GM21576 (cell line): ENCODE measurements at regions not wholly inside any gene's neighbourhood (a gene's known extent, or its start where the extent isn't known, plus 50 kb on each side); places are given as distances from the start of the nearest gene placed in this dataset.

Source experiments
- ATAC-seq: cut with Tn5 transposase; IDR thresholded peaks from one replicate; pipeline ENCODE4 v1.9.1; 2021; ENCODE audit warnings: mild to moderate bottlenecking, moderate library complexity; ENCODE audit not compliant: unreplicated experiment

DNA sequence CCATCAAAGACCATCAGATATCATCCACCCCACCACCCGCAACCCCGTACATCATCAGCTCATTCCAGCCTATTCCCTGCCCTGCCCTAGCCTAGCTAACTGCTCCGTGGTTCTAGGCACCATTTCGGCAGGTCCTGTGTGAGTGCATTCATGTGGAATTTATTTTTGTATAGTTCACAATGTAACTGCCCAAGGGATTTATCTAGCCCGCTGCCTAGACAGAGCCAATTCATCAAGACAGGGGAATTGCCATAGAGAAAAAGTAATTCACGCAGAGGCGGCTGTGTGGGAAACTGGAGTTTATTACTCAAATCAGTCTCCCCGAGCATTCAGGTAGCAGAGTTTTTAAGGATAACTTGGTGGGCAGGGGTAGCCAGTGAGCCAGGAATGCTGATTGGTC lies 109.2 kb upstream of the UBL3 start:
- no peak for ATAC-seq

DNA sequence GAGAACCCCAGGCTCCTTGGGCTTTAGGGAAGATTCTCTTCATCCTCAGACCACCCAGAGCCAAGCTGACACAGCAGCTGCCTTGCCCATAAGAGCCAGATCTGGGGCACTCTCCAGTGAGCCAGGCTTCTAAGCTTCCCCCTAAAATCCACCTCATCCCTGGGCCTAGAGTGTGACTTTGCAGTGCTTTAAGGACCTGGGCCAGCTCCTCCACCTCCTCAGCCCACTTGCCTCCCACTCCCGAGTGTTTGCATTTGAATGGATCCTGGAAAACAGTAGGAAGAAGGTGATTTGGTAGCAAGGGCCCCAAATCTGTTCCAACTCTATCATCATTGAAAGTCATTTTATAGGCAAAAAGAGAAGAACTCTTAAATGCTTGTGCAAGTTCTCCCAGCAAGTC lies 108.7 kb upstream of the UBL3 start:
- ATAC-seq, result no peak

DNA sequence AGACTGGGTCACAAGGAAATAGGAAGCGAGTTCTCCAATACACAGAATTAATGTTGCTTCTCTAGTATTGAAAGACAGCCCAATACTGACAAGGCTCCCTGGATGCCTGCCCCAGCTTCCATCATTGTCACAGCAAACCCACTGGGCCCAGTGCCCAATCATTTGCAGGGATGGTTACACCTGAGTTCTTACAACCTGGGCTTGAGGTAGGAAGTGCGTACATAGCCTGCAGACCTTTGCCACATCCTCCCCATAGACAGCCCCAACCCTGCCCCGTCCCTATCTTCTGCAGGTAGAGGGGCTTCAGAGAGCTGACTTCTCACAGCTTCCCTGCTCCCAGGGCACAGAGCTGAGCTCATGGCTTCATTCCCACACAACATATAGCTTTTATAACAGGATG lies 108.1 kb upstream of the UBL3 start:
- ATAC-seq, result no peak

DNA sequence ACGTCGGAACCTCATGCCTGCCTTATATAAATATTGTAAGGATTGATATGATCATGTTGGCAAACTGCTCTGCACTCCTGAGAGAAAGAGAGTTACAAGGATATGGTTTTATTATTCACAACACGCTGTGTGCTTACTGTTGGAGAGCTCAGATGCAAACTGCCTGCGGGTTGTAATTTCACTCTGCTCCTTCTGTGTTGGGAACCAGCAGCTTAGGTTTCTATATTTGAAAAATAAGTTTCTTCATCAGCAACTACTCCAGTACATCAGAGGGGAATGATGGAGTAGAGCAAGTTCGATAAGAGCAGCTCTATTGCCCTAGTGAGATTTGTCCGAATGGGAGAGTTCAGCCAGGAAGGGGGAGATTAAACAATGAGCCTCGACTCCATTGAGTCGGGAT lies 106.9 kb upstream of the UBL3 start:
- no peak for ATAC-seq

DNA sequence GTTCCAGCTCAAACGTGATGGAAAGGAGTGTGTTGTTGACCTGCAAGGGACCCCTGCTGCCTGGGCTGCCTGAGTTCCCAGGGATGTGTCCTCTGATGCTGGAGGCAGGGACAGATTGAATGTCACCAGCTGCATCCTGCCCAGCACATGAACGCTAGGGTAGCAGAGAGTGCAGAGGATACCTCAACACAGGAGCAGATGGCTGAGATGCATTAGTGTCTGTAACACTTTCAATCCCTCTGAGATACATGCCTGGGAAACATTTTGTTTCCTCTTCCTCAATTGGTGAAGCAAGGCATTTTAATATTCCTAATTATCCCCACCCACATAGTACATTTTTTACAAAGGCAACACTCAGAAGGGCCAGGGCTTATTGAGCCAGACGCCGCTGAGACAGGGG lies 106.4 kb upstream of the UBL3 start:
- no peak for ATAC-seq

DNA sequence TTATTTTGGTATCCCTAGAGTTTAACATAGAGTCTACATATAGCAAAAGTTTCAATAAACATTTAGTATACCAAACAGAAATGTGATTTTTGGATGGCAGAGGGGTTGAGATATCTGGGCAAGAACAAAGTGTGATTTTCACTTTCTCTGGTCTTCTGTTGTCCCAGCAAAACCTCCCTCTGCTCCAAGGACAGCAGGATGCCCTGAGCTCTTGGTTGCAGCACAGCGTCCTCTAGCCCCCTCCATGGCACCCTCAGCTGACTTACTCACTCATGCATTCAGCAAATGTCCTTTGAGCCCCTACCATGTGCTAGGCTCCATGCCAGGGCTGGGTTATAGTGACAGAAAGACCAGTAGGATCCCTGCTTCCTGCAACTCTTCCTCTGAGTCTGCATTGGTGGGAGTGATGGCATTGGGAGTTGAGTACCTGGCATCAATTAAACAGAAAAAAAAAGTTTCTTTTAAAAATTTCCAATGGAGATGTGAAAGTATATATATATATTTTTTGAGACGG lies 104.8 kb upstream of the UBL3 start:
- ATAC-seq, result no peak

DNA sequence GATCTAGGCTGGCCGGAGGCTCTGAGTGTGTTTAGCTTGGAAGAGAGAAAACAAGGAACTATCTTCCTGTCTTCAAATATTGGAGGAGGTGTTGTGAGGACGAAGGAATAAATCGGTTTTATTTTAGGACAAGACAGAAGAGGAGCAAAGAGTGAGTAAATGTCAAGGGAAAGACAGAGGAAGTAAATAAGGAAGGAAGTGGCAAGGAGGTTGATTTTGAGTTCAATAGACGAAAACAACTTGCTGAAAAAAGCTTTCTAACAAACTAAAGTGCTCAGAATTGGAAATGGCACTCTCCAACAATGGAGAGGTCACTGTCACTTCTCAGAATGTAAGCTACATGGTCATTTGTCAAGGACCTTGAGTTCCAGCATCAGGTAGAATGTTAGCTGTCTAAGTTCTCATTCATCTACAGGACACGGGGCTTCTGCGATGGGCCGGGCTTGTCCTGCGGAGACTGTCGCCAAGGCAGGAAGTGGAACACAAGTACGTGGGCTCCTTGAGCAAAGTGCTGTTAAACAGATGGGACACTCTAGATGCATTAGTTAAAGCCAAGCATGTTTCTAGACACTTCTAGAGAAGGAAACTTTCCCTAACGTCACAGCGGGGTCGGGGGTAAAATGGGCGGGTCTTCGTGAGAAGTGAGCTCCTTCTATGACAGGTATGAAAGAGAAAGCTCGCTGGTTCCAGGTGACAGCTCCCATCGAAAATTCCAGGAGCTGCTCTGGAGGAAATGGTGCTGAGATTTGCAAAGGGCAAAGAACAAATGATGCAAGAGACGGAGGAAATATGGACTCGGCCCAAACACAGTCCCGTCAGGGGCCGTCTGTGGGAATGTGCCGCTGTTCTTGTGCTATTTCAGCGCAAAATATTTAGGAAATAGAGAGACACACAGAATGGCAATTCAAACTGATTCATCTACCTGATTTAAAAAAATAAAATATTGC lies 103.9 kb upstream of the UBL3 start:
- ATAC-seq, result no peak

DNA sequence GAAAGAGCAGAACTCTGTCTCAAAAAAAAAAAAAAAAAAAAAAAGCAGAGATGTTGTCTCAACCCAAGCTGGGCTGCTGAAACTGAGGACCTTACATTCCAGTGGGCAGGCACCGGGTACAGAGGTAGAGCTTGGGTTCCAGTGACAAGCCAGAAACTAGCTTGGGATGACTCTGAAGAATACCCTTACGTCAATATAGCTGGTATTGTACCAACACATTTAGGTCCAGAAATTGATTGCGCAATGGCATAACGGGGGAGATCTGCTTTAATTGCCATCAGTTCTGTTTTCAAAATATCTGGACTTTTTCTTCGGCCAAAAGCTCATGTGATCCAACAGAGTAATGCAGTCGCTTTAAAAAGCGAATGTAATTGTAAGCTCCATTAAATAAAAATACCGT lies 103.1 kb upstream of the UBL3 start:
- ATAC-seq, result no peak

DNA sequence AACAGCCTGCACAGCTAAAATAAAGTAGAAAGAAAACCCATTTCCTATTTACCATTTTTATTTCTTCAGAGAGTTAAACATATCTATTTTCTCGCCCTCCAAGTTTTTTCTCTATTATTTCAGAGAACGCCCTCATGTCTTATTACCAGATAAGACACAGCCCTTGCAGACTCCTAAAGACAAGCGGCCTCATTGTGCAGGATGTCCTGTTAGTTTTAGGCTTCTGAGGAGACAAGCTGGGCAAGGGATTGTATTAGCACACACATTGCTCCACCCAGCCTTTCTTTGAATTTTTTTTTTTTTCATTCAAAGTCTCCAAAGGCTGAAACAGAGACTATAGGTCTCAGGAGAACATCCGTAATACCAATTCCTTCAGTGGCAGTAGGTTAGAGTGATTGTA lies 101.8 kb upstream of the UBL3 start:
- ATAC-seq, result no peak

DNA sequence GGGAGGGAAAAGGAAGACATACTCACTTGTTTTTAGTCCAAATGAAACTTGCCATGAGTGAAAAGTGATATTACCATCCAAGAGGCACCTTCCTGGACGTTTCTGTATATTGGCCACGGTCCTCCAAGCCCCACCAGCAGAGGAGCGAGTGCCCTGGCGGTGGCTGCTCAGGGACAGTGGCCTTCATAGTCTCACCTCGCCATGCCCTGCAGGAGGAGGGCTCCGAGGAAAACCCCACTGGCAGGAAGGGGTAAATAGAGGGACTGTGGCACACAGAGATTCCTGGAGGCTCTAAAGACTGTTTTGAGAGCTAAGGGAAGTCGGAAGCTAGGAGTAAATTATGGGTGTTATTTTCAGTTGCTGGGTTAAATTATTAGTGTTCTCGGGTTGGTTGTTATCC lies 98.4 kb upstream of the UBL3 start:
- ATAC-seq, result no peak

DNA sequence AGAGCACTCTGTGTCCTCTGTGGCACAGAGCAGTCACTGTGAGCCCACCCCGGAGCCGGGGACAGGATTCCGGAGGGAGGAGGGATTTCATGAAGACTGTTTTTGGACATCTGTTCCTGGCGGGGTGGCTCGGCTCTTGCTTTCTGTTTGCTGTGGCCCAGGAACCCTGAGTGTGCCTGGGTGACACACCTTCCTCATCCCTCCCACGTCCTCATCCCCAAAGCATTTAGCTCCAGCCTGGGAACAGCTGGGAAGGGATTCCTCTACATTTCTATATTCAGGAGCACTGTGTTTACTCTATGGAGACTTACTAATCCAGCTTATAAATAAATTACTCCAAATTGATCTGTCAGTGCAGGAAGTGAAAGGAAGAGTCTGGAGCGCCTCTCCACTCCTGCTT lies 97.8 kb upstream of the UBL3 start:
- no peak for ATAC-seq

DNA sequence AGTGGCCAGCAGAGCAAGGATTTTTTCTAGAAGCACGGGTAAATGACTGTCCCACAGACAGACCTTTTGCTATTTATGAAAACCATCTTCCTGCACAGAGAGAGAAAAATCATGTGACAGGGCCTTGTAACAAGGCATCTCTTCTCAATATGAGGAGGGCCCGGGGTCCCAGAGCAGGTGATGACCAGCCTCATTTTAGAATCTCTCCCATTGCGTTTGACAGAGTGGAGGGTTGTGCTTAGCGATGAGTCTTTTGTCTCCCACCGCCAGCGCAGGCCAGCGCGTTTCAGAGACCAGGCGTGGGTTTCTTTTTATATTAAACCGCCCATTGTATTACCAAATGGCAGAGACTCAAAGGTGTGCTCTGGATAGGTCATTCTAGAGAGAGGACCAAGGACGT lies 97.4 kb upstream of the UBL3 start:
- ATAC-seq, result no peak

DNA sequence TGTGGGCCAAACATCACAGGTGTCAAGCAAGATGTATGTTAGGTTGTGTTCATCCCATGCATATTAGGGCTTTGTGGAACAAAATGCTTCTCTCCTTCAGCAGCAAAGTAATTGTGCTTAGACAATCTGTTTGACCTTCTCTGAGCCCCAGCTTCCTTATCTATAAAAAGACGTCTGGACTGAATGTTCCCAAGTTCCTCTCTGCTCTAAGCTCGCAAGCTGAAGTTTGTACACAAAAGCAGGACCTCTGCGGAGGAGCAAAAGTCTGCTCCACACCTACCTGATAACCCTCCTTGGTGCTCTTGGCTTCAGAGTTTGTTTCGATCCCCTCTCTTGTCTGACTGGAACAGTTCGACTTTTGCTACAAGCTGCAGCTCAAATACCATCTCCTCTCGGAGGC lies 95.7 kb upstream of the UBL3 start:
- no peak for ATAC-seq

DNA sequence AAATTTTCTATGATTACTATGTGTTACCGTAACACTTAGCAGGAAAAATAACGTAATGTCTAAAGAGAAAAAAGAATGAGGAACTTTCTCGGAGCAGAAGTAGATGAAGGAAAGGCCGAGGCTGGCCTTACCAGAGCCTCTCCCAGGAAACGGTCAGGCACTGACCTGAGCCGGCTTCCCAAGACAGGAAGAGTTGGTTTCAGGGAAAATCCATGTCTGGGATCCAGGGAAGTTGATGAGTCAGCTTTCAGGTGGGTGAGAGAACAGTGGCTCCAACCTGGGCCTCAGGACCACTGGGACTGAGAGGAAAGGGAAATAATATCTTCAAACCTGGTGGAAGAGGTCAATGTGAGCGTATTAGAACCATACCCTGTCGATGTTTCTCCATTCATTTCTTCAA lies 93.3 kb upstream of the UBL3 start:
- ATAC-seq, result no peak

DNA sequence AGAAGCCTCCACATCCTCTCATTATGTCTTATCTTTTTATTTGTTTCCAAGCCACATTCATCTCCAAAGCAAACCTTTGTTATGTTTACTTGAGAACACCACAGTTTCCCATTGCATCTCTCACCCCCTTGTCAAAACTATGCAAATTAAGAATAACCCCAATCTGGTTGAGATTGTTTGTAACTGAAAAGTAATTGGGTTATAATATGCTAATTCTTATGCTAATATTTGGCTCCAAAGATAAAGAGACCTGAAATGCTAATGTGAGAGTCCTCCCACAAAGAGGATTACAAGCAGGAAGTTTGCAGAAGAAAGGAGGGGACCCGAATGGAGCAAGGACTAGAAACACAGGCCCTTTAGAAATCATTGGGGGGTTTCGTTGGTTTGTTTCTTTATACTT lies 92.9 kb upstream of the UBL3 start:
- no peak for ATAC-seq

DNA sequence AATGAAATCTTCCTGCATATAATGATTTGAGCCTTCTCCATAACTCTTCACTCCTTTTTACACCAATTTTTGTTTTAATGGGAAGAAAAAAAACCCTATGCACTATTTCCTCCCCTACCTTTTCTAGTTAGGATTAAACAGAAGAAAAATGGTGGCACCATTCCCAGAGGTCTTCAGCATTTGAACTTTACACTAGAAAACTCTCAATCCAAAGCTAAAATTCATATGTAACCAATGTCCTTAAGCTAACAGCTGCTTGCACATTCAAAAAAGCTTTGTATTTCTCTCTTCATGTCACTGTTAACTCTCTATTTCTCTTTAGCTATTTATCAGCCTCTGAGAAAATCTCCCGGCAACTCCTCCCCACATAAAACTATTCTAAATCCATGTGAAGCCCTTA lies 90.3 kb upstream of the UBL3 start:
- ATAC-seq, result no peak

DNA sequence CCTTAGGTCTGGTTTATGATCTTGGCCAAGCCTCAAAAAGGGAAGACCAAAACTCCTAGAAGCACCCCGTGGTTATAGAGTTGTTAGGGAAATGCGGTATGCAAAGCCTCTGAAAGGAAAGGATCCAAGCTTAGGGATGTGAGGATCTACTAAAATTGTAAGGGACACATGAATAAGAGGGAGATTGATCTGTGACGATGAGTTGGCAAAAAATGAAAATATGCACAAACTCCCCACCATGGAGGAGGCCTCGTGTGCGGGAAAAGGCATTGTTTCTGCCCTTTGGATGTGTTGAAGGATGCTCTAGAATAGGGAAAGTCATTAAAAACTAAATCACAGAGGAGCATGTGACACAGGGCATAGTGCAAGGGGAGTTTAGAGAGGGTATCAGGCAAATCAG lies 88.7 kb upstream of the UBL3 start:
- no peak for ATAC-seq

DNA sequence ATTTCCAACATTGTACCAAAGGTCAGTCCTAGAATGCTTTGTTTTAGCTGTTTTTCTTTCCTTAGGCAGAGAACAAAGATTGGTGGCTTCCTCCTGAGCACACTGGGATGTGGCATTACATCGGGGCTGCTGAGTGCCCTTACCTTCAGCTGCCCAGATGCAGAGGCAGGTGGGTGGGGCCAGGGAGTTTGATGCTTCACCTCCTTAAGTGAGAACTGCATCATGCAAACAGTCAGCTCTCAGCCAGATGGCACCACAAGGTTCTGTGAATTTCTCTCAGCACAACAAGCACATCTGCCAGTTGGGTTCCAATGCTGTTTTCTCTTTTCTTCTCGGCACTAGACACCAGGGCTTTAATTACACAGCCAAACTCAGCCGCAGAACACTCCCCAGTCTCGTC lies 87.4 kb upstream of the UBL3 start:
- ATAC-seq, result no peak

DNA sequence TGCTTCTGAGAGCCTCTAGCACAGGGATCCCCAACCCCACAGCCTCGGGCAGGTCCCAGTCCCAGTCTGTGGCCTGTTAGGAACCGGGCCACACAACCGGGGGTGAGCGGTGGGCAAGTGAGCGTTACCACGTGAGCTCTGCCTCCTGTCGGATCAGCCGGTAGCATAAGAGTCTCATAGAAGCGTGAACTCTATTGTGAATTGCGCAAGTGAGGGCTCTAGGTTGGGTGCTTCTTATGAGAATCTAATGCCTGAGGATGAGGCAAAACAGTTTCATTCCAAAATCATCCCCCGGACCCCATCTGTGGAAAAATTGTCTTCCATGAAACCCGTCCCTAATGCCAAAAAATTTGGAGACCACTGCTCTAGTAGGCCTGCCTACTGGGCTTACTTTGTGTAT lies 87.0 kb upstream of the UBL3 start:
- ATAC-seq, result no peak

DNA sequence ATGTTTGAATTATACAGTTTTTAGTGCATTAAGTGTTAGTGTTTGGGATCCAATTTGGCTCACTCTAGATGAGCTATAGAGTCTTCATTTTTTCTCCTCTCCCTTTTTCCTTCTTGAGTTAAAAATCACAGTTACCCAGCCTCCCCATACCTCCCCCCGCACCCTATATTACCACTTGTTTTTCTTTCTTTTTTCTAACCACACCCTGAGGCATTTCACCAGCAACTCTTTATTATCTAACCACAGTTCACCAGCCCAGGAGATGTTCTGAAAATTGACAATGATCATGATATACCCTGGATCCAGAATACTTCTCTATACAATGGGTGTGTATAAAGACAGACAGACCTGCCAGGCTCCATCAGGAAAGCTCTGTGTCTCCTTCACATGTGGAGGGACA lies 86.5 kb upstream of the UBL3 start:
- no peak for ATAC-seq

DNA sequence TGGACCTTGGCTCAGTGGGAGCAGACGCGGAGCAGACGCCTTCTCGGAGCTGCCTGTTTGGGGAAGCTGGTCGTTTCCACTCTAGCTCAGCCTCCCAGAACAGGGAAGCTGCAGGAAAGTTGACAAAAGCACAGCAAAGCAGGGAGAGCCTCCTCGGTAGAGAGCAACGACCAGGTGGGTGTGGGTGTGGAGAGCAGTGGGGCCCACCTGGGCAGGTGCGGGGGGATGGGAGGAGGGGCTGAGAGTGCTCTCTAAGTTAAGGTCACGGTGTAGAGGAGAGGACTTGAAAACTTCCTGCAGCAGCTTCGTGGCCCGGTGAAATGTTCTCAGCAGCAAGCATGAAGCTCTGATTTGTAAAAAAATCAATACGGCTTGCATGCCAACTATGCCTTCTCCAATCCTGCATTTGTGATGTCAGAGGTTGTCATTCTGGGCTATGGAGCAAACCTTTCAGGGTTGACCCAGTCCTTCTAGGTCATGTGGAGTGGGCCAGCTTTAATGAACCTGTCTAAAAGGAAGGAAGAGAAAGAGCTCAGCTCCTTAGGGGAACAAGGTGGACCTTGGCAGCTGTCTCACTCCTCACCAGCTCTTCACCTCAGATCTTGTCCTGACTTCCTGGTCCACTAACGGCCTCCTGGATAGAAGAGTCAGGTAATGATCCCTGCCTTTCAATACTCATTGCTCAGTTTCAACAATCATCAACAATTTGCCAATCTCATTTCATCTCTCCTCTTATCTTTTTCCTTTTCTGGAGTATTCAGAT lies 85.8 kb upstream of the UBL3 start:
- no peak for ATAC-seq

DNA sequence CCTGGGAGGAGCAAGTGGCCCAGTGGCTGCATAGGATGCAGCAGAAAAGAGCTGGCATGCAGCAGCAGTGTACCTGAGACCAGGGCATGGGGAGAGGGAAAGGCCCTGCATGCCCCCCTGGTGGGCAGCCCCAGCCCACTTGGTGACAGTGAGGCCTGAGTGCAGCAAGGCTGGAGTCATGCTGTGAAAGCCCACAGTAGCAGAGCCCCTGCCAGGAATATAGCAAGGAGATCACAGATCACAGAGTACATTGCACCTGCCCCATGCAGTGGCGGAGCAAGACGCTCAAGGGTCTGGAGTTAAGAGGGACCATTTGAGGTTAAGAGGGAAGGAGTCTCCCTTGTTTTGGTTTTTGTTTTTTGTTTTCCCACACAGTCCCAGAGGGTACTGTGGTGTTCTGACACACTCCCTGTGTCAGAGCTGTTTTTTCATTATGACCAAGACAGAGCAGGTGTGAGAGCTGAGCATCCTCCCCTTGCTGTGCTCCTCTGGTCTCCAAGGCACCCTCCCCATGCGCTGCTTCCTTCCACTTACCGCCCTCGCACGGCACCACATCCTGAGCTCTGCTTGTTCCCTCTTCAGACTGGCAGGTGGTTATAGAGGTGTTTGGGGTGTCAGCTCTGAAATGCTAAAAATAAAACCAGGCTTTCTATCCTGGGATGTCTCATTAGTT lies 85.0 kb upstream of the UBL3 start:
- ATAC-seq, result peak; percentile 92
